Breast epithelium (tissue), 3 donors: ENCODE measurements at regions not wholly inside any gene's neighbourhood (a gene's known extent, or its start where the extent isn't known, plus 50 kb on each side); places are given as distances from the start of the nearest gene placed in this dataset.

Source experiments
- POLR2A ChIP-seq: fragments of 450-650 bp; IDR thresholded peaks from one replicate; pipeline ENCODE4 v1.6.1; 2016; ENCODE audit warnings: antibody characterized with exemption, mild to moderate bottlenecking, moderate library complexity
- POLR2AphosphoS5 ChIP-seq, 3 donors: sonication (generic); formaldehyde crosslinking; IDR thresholded peaks; one replicate each; pipeline ENCODE4 v1.6.1; 2017; ENCODE audit warnings: antibody characterized with exemption in 3 of 3

DNA sequence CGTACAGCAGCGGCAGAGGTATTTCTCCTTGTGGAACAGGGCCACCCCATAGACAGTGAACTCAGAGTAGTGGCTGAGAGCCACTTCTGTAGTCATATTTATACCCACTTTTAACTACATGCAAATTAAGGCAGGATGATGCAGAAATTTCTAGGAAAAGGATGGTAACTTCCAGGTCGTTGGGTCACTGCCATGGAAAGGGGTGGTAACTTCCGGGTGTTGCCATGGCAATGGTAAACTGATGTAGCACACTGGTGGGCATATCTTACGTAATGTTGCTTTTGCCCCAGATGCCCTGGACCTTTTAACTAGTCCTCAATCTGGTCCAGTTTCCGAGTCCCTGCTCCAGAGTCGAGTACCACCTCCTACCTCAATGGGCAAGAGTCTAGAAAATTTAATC, 154.8 kb upstream of the AGA start:
- TF ChIP-seq POLR2A (no peak), POLR2AphosphoS5 (IDR thresholded peaks at IDR 0.05) (no peak)
